ENCODE measurements at regions not wholly inside any gene's neighbourhood (a gene's known extent, or its start where the extent isn't known, plus 50 kb on each side); places are given as distances from the start of the nearest gene placed in this dataset.

DNA sequence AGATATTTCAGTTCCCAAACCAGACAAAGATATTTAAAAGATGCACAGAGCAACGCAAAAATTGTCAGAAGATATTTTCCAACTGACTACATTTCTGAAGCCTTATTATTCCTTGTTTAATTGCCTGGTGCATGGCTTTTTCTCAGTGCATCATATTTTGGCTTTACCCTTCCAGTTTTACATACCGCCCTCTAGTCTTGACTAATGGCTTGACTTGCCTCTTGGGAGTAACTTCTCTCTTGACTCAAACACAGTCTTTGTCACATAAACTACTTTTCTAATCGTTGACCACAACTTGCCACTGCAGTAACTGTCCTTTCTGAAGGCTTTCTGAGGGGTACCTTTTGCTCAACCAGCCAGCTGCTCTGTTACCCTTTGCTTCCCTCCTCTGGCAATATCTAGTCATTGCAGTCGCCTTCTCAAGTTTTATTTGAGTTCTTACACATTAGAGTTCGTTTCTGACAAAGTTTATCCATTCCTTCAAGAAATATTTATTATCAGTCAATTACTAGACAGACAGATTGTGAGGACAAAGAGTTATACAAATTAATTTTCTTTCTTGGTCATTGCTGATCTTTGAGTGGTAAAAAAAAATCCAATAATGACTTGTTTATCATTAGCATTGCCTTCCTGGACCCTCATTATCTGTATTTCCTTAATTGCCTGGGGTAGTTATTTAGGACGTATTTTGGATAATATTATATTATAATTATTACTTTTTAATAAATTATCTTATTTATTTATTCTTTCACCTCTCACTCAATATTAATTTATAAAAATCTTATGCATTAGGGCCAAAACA lies 506.9 kb upstream of the PCDH10 start:
- 11% methylated on average over 6 of the region's 6 CpGs for WGBS
- no peaks in the 10 kb centered on the region for H3K9me3 ChIP-seq (ENCODE audit: control insufficient read depth in 4 of 4, low read length in 3 of 4)
- no peak overlapping the region for H3K4me3 ChIP-seq (ENCODE audit: low read depth in 1 of 3, low read length in 3 of 3)
- no peaks in the 10 kb centered on the region for H3K4me1 ChIP-seq (ENCODE audit: control insufficient read depth in 4 of 4, insufficient read depth in 4 of 4, low read length in 3 of 4)
- no peaks in the 10 kb centered on the region for H3K27me3 ChIP-seq (ENCODE audit: control insufficient read depth in 4 of 4, insufficient read depth in 4 of 4, low read length in 3 of 4)
- peak; percentile 71 to 79 for TF ChIP-seq RAD21 (IDR thresholded peaks at IDR 0.05)
- TF ChIP-seq EGR1 (IDR thresholded peaks at IDR 0.05; ENCODE audit: low read depth in 2 of 2), result no peak
- no peak for TF ChIP-seq TAF1 (conservative IDR thresholded peaks at IDR 0.05)
- TF ChIP-seq GABPA (IDR thresholded peaks at IDR 0.05 in 1 of 2, conservative IDR thresholded peaks at IDR 0.05 in 1 of 2), result no peak
- no peak for TF ChIP-seq YY1 (IDR thresholded peaks at IDR 0.05)
- TF ChIP-seq, protein P1, sequence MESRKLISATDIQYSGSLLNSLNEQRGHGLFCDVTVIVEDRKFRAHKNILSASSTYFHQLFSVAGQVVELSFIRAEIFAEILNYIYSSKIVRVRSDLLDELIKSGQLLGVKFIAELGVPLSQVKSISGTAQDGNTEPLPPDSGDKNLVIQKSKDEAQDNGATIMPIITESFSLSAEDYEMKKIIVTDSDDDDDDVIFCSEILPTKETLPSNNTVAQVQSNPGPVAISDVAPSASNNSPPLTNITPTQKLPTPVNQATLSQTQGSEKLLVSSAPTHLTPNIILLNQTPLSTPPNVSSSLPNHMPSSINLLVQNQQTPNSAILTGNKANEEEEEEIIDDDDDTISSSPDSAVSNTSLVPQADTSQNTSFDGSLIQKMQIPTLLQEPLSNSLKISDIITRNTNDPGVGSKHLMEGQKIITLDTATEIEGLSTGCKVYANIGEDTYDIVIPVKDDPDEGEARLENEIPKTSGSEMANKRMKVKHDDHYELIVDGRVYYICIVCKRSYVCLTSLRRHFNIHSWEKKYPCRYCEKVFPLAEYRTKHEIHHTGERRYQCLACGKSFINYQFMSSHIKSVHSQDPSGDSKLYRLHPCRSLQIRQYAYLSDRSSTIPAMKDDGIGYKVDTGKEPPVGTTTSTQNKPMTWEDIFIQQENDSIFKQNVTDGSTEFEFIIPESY (IDR thresholded peaks at IDR 0.05), result no peak
- TF ChIP-seq CTCF (IDR thresholded peaks at IDR 0.05; ENCODE audit: low read depth, low read length, missing input control), result peak; percentile 51
- H3K27ac ChIP-seq (ENCODE audit: low read depth in 1 of 2, low read length in 2 of 2), result no peak overlapping the region
- no peaks in the 10 kb centered on the region for H3K36me3 ChIP-seq (ENCODE audit: control insufficient read depth in 4 of 4, insufficient read depth in 3 of 4, low read depth in 1 of 4, low read length in 3 of 4)
- no peak overlapping the region for H3K9ac ChIP-seq (ENCODE audit: low read depth in 1 of 2, low read length in 2 of 2)
- DNase-seq (ENCODE audit: low spot score), result no peak

GRCh38 chr4:132646186-132646585 lies 502.9 kb upstream of the PCDH10 start:
- H3K4me1 ChIP-seq (ENCODE audit: control insufficient read depth in 4 of 4, insufficient read depth in 4 of 4, low read length in 3 of 4), result no peaks in the 10 kb centered on the region
- H3K36me3 ChIP-seq (ENCODE audit: control insufficient read depth in 4 of 4, insufficient read depth in 3 of 4, low read depth in 1 of 4, low read length in 3 of 4), result no peaks in the 10 kb centered on the region
- H3K9me3 ChIP-seq (ENCODE audit: control insufficient read depth in 4 of 4, low read length in 3 of 4), result no peaks in the 10 kb centered on the region
- no peak overlapping the region for H3K4me3 ChIP-seq (ENCODE audit: low read depth in 1 of 3, low read length in 3 of 3)
- no peak overlapping the region for H3K27ac ChIP-seq (ENCODE audit: low read depth in 1 of 2, low read length in 2 of 2)
- TF ChIP-seq, protein P1 (IDR thresholded peaks at IDR 0.05), result no peak
- no peak for TF ChIP-seq RAD21 (IDR thresholded peaks at IDR 0.05)
- TF ChIP-seq SP1 (IDR thresholded peaks at IDR 0.05), result no peak
- TF ChIP-seq, protein P2, sequence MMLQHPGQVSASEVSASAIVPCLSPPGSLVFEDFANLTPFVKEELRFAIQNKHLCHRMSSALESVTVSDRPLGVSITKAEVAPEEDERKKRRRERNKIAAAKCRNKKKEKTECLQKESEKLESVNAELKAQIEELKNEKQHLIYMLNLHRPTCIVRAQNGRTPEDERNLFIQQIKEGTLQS (IDR thresholded peaks at IDR 0.05), result no peak
- no peak for TF ChIP-seq CTCF (IDR thresholded peaks at IDR 0.05; ENCODE audit: low read depth, low read length, missing input control)
- TF ChIP-seq JUND (IDR thresholded peaks at IDR 0.05), result no peak
- no peak for TF ChIP-seq TAF1 (conservative IDR thresholded peaks at IDR 0.05)
- no peak for TF ChIP-seq HNF4G (IDR thresholded peaks at IDR 0.05)
- no peak for TF ChIP-seq MAX (IDR thresholded peaks at IDR 0.05)
- TF ChIP-seq, protein P3, sequence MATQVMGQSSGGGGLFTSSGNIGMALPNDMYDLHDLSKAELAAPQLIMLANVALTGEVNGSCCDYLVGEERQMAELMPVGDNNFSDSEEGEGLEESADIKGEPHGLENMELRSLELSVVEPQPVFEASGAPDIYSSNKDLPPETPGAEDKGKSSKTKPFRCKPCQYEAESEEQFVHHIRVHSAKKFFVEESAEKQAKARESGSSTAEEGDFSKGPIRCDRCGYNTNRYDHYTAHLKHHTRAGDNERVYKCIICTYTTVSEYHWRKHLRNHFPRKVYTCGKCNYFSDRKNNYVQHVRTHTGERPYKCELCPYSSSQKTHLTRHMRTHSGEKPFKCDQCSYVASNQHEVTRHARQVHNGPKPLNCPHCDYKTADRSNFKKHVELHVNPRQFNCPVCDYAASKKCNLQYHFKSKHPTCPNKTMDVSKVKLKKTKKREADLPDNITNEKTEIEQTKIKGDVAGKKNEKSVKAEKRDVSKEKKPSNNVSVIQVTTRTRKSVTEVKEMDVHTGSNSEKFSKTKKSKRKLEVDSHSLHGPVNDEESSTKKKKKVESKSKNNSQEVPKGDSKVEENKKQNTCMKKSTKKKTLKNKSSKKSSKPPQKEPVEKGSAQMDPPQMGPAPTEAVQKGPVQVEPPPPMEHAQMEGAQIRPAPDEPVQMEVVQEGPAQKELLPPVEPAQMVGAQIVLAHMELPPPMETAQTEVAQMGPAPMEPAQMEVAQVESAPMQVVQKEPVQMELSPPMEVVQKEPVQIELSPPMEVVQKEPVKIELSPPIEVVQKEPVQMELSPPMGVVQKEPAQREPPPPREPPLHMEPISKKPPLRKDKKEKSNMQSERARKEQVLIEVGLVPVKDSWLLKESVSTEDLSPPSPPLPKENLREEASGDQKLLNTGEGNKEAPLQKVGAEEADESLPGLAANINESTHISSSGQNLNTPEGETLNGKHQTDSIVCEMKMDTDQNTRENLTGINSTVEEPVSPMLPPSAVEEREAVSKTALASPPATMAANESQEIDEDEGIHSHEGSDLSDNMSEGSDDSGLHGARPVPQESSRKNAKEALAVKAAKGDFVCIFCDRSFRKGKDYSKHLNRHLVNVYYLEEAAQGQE (IDR thresholded peaks at IDR 0.05), result no peak
- no peak for TF ChIP-seq FOXA1 (IDR thresholded peaks at IDR 0.05)
- no peak for TF ChIP-seq FOXA2 (IDR thresholded peaks at IDR 0.05)
- no peak for TF ChIP-seq EGR1 (IDR thresholded peaks at IDR 0.05; ENCODE audit: low read depth in 2 of 2)
- no peak for TF ChIP-seq YY1 (IDR thresholded peaks at IDR 0.05)
- no peak for TF ChIP-seq RXRA (IDR thresholded peaks at IDR 0.05)
- TF ChIP-seq GABPA (IDR thresholded peaks at IDR 0.05 in 1 of 2, conservative IDR thresholded peaks at IDR 0.05 in 1 of 2), result no peak
- TF ChIP-seq NR2F2 (IDR thresholded peaks at IDR 0.05), result no peak
- no peak for TF ChIP-seq HNF4A (conservative IDR thresholded peaks at IDR 0.05)
- no peak overlapping the region for H3K9ac ChIP-seq (ENCODE audit: low read depth in 1 of 2, low read length in 2 of 2)
- WGBS, result 61% methylated on average over 2 of the region's 2 CpGs
- no peaks in the 10 kb centered on the region for H3K27me3 ChIP-seq (ENCODE audit: control insufficient read depth in 4 of 4, insufficient read depth in 4 of 4, low read length in 3 of 4)
- no peak for DNase-seq (ENCODE audit: low spot score)

Measured in liver (tissue), 8 donors.